Erythroblast (primary cell): ENCODE measurements at regions not wholly inside any gene's neighbourhood (a gene's known extent, or its start where the extent isn't known, plus 50 kb on each side); places are given as distances from the start of the nearest gene placed in this dataset.
"Not testable (repeated sequence)": the region's sequence is repeated elsewhere in the genome, so short reads cannot be mapped to it uniquely, and the experiment has no call there.

Experiments
- DNase-seq, 2 experiments: peaks; one replicate each; lab custom pipeline; 2025; lab: John Stamatoyannopoulos, UW
- GATA1 ChIP-seq: IDR thresholded peaks from 2 replicates; pipeline ENCODE4 v1.6.1; 2011; ENCODE audit warnings: low read depth, mild to moderate bottlenecking, control low read depth, low read length, moderate library complexity
- POLR2A ChIP-seq: IDR thresholded peaks from 2 replicates; pipeline ENCODE4 v1.6.1; 2011; ENCODE audit warnings: mild to moderate bottlenecking, low read length

DNA sequence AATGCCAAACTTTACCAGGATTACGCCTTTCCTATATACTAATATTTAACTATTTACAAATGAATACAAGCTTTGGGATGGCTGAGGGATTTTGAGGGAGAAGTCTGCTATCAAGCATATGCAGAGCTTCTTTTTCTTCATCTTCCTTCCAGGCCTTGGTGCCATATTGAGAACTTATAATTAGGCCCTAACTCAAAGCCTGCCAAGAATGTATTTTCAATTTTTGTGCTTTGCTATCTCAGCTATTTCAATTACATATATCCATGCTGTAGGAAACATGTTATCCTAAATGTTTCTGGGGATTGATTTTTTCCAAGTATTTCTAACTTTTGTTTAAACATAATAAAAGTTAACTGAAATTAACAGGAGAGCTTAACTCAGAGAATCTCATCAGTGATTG is 425.0 kb upstream of the GRM7 start:
- TF ChIP-seq POLR2A (no peak), GATA1 (no peak)
- DNase-seq = no peak

DNA sequence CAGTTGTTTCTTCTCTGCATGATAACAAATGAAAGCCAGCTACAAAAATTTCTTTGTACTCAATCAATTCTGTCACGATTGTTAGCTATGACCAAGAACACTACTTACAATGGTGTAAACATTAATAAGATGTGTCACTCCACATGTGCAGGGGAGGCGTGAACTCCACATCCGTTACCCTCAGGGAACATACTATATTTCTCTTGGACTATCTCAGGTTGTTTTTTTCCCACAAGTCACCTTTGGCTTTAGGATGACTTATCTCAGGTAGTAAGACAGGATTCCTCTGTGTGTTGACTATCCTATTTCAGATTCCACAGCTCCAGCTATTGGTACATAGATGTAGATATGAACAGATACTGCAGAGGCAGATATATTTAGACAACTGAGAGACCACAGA is 423.3 kb upstream of the GRM7 start:
- no peak for DNase-seq
- TF ChIP-seq GATA1 (no peak), POLR2A (no peak)

DNA sequence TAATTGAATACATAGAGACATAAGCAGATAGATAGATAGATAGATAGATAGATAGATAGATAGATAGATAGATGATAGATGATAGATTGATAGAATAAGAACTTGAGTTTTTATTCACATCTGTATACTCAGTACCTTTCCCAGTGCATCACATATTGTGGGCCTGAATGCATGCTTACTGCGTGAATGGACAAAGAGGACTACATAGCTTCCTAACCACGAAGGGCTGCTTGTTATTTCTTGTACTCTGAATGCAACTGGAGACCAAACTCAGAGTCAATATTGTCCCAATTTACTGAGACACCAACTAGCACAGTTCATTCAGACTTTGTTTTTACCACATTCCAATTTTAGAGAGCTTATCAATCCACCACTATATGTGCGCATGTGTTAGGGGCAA is 422.9 kb upstream of the GRM7 start:
- no peak for DNase-seq
- TF ChIP-seq POLR2A (no peak), GATA1 (no peak)

DNA sequence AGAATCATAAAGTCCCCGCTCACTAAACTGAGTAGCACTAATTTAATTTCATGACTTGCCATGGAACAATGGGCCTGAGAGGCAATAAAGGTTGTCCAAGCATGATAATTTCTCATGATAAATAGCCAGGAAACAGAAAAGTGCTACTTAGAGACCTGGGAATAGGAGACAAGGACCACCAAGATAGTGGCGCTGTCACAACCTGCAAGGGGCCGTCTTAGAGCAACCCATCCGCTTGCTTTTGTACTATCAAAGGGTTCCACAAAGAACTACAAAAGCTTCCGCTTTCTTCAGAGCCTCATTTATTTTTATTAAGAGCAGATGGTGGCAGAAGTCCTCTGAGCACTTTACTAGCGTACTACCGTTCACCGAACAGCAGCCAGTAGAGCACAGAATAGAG is 421.7 kb upstream of the GRM7 start:
- TF ChIP-seq POLR2A (no peak), GATA1 (no peak)

DNA sequence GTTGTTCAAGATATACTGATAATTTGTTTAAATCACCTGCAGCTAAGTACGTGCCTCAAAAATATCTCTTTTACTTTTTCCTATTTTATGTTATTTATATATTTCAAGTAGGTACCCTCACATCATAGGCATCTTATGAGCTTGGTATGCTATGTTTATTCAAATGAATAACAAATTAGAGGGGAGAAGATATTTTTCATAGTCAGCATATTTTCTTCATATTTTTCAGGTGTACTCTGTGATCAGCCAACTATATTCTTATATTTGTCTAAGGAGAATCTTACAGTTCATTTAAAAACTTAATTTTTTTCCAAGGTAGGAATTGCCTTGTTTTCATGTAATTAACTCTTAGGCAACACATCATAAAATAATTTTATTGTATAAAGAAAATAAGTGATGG is 421.1 kb upstream of the GRM7 start:
- TF ChIP-seq POLR2A (no peak), GATA1 (no peak)
- no peak for DNase-seq

More for the DNA sequence above, 421.7 kb upstream of the GRM7 start:
- no peak for DNase-seq

DNA sequence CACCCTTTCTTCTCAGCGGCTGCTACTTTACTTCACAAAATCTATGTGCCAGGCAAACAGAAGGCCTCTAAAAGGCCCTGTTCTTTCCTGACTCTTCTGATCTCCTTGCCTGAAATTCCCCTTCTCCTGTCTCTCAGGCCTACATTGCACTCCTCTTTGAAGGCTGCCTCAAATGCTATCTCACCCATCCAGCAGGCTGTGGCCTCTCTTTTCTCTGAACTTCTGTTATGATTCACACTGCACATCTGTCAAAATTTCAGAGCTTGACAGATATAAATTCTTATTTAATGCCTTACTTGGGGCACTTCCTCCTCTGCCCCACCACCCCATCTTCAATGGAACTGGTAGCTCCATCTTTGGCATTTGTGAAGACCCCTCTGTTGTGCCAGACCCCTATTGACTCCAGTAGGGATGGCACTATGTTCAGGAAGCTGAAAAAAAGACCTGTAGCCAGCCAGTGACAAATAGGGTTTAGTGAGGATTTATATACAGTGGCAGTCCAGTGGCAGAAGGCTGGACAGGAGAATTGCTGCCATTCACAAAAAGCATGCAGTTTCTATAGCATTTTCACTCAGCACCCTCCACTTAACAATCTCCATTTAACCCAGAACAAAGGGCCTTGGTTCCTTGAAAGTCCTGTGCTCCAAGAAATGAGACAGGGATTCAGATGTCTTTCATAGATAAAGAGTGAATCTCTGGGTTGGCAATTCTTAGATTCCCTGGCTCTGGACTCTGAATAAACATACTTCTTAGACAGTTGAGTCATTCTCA is 415.8 kb upstream of the GRM7 start:
- TF ChIP-seq POLR2A = no peak
- TF ChIP-seq GATA1 = no peak
- DNase-seq = no peak

DNA sequence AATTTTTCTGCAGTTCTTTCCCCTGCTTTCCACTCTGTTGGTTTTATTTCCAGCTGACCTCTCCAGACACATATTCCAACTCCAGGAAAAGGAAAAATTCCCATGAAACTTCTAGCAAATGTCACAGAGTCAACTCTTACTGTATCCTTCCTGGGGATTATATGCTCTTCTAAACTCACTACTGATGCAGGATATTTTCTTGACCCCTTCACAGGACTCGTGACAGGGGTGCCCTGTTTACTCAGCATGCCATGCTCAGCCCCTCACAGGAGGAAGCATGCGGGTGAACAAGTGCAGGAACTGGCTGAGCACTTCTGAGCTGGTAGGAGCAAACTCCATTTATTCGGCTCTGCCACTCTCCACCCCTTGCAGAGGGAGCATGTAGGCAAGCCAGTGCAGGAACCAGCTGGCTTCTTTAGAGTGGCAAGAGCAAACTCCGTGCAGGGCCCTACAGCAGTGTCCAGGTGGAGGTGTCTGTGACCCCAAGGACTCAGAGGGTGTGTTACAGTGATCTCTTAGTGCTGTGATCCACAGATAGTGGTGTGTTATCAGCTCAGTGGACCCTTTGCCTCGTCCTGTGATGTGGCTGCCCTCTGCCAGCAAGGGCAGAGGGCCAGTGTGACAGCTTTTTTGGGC is 413.6 kb upstream of the GRM7 start:
- TF ChIP-seq GATA1 = no peak
- DNase-seq = no peak

DNA sequence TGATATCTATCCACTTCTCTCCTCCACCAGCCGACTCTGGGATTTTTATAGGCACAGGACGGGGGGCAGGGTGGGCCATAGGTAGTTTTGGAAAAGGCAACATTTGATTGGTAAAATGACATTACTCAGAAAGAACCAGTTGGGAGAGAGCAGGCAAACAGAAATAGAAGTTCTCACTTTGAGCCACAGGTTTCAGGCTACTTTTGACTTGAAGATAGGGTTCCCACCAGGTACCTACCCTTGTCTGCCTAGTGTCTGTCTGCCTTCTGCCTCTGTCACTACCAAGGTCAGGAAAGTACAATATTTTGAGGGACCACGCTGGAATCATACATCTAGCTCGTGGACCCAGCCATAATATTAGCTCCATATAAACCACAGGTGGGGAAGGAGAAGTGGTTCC is 412.9 kb upstream of the GRM7 start:
- TF ChIP-seq POLR2A = no peak
- no peak for TF ChIP-seq GATA1
- DNase-seq = no peak

DNA sequence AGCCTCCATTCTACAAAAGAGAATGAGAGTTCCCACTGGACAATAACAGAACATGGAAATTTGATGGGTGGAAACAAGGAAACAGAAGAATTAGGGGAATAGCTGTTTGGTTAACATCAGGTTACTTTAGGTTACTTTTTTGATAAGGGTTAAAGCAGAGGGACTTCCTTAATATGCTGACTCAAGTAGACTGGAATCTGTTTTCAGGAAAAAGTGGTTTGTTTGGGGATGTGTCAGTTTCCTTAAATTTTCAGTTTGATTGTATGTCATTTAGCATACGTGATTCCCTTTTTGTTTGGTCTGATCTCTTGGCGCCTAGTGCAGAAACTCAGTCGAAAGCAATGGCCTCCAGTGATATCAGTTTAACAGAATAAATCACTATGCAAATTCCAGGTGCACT is 411.8 kb upstream of the GRM7 start:
- TF ChIP-seq GATA1 = no peak
- TF ChIP-seq POLR2A = no peak
- no peak for DNase-seq

DNA sequence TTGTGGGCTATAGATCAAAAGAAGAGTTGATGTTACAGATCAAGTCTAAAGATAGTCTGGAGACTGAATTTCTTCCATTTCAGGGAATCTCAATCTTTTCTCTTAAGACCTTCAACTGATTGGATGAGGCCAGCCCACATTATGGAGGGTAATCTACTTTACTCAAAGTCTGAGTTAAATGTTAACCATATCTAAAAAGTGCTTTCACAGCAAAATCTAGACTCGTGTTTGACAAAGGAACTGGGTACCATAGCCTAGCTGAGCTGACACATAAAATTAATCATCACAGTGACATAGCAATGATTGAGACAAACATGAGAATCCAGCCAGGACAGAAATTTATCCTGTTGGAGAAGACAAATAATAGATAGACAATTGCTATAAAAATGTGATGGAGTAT is 407.9 kb upstream of the GRM7 start:
- no peak for TF ChIP-seq GATA1
- TF ChIP-seq POLR2A = no peak
- DNase-seq = no peak

DNA sequence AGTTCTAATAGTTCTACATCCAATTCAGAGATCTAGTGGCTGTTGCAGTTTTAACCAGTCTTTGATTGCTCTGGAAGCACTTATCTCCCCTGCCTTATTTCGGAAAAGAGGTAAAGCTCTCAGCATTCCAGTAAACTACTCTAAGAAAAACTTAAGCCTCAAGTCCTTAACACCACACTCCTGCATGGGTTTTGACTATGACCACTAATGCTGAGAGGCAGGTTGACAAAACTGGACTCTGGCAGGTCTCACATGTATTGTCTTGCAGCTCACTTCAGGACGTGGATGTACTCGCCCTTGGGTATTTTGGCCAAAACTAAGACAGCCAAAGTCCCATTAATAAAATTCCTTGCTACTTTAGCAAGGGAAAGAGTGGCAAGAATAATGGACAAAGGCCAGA is 405.9 kb upstream of the GRM7 start:
- DNase-seq = no peak
- no peak for TF ChIP-seq POLR2A
- no peak for TF ChIP-seq GATA1

DNA sequence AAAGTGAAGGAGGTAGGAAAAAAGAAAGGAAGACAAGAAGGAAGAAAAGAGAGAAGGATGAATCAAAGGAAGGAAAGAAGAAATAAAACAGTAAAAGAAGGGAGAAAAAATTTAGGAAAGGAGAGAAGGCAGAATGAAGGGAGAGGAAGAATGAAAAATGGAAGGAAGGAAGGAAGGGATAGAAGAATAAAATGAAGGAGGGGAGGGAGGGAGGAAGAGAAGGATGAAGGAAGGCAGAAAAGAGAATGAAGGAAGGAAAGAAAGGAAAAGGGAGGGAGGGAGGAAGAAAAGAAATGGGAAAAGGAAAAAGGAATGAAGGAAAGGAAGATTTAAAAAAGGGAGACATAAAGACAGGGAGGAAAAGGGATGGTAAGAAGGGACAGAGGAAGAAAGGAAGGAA is 393.7 kb upstream of the GRM7 start:
- TF ChIP-seq POLR2A (no peak), GATA1 (no peak)
- no peak for DNase-seq

DNA sequence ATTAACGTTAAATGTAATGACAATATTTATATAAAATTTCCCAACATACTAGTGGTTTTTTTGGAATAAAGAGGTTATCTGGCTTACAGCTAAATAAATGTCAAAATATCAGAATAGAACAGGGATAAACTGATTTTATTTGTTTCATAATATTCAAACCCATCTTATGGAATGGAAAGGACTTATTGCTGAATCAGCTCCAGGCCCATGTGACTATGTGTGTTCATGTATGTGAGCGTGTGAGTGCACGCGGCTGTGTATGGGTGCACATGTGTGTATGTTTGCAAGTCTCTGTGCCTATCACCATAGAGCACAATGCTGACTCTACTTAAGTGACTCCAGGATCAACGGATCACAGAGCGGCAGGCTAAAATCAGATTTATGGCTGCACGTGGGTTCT is 392.3 kb upstream of the GRM7 start:
- no peak for TF ChIP-seq POLR2A
- no peak for TF ChIP-seq GATA1
- DNase-seq = no peak

DNA sequence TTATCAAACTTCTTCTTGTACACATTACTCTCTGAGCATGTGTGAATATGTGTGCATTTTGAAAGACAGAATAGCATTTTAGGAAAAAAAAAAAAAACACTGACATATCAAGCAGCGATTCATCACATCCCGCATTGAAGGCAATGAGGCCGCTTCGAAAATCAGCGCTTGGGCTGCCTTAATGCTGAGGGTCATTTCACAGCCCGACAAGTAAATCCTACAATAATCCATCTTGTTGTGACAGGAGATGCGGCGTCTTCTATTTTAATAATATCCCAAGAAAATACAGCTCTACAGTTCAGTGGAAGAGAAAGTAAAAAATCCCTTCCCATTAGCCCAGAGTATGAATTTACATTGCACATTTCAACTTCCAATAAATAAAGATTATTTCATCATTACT is 389.2 kb upstream of the GRM7 start:
- DNase-seq = no peak
- TF ChIP-seq GATA1 (no peak), POLR2A (no peak)

DNA sequence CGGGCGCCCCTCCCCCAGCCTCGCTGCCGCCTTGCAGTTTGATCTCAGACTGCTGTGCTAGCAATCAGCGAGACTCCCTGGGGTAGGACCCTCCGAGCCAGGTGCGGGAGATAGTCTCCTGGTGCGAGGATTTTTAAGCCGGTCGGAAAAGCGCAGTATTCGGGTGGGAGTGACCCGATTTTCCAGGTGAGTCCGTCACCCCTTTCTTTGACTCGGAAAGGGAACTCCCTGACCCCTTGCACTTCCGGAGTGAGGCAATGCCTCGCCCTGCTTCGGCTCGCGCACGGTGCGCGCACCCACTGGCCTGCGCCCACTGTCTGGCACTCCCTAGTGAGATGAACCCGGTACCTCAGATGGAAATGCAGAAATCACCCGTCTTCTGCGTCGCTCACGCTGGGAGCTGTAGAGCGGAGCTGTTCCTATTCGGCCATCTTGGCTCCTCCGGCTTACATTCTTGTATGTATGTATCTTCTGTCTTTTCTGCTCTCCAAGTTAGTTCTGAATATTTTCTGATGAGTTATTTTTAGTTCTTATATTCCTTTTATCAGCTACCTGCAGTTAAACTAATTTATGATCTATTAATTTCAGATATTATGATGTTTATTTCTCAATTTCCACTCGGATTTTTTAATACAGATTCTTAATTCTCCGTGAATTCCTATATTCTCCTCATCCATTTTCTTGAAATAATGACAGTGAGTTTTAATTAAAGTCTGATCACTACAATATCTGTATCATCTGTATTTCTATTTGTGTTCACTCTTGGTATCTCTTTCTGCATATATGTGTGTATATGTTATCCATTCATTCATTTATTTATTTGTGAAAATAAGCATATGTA is 370.2 kb upstream of the GRM7 start:
- DNase-seq = not testable (repeated sequence)
